SU-DHL-6 (cell line): ENCODE measurements at regions not wholly inside any gene's neighbourhood (a gene's known extent, or its start where the extent isn't known, plus 50 kb on each side); places are given as distances from the start of the nearest gene placed in this dataset.

ENCODE experiments used
- H2AFZ ChIP-seq: fragments of 200-600 bp; sonication (generic); 2 replicates; pipeline ENCODE4 v1.6.1; 2014; ENCODE audit warnings: low read depth, mild to moderate bottlenecking, moderate library complexity, mixed read lengths, antibody characterized with exemption, low read length; ENCODE audit not compliant: severe bottlenecking
- H3F3A ChIP-seq: fragments of 200-600 bp; shearing (Covaris generic); 2 replicates; pipeline ENCODE4 v1.6.0; 2016; ENCODE audit warnings: antibody characterized with exemption, mild to moderate bottlenecking; ENCODE audit not compliant: insufficient read depth
- H3K27ac ChIP-seq: fragments of 200-600 bp; sonication (generic); 2 replicates; pipeline ENCODE4 v1.5.1; 2016; ENCODE audit warnings: low read depth, mild to moderate bottlenecking, low read length, moderate library complexity, mixed read lengths
- H3K27me3 ChIP-seq: fragments of 200-600 bp; sonication (generic), shearing (Covaris generic); 2 replicates; pipeline ENCODE4 v1.6.0; 2014; ENCODE audit warnings: mild to moderate bottlenecking, low read length
- H3K36me3 ChIP-seq: fragments of 200-600 bp; sonication (generic); 2 replicates; pipeline ENCODE4 v1.6.1; 2014; ENCODE audit warnings: mild to moderate bottlenecking, low read length, mixed read lengths
- H3K4me2 ChIP-seq: fragments of 300-600, 200-600 bp; shearing (Covaris generic), sonication (generic); 2 replicates; pipeline ENCODE4 v1.6.0; 2014; ENCODE audit warnings: low read length, low read depth, mild to moderate bottlenecking; ENCODE audit not compliant: poor library complexity, severe bottlenecking
- H3K4me3 ChIP-seq: fragments of 200-600 bp; sonication (generic); 2 replicates; pipeline ENCODE4 v1.5.1; 2014; ENCODE audit warnings: antibody characterized with exemption, low read length, mild to moderate bottlenecking, mixed read lengths; ENCODE audit not compliant: insufficient read depth, poor library complexity, severe bottlenecking
- H3K79me2 ChIP-seq: fragments of 200-600 bp; sonication (generic); 2 replicates; pipeline ENCODE4 v1.6.1; 2014; ENCODE audit warnings: mild to moderate bottlenecking, low read length, moderate library complexity; ENCODE audit not compliant: insufficient read depth
- H3K9ac ChIP-seq: fragments of 200-600 bp; sonication (generic); 2 replicates; pipeline ENCODE4 v1.7.0; 2014; ENCODE audit warnings: mild to moderate bottlenecking, low read length
- H3K9me2 ChIP-seq: fragments of 200-600 bp; sonication (generic); replicated peaks from 2 replicates; pipeline ENCODE4 v1.6.1; 2014; ENCODE audit warnings: low read length; ENCODE audit not compliant: insufficient read depth
- H3K9me3 ChIP-seq: fragments of 200-600 bp; sonication (generic); 2 replicates; pipeline ENCODE4 v1.6.1; 2014; ENCODE audit warnings: low read length, mixed read lengths; ENCODE audit not compliant: insufficient read depth
- H4K20me1 ChIP-seq: fragments of 200-600 bp; sonication (generic); 2 replicates; pipeline ENCODE4 v1.6.1; 2014; ENCODE audit warnings: low read depth, mild to moderate bottlenecking, antibody characterized with exemption, low read length, moderate library complexity, mixed read lengths
- EZH2phosphoT487 ChIP-seq: fragments of 200-600 bp; sonication (generic), shearing (Covaris generic); conservative IDR thresholded peaks from 2 replicates; pipeline ENCODE4 v1.6.1; 2018; ENCODE audit warnings: mild to moderate bottlenecking, antibody characterized with exemption, low read length, moderate library complexity, mixed read lengths
- TF ChIP-seq, protein P1 (sequence below): fragments of 200-600 bp; sonication (generic); IDR thresholded peaks from one replicate; pipeline ENCODE4 v1.5.1; 2017; ENCODE audit warnings: antibody characterized with exemption, mild to moderate bottlenecking, low read length, moderate library complexity; ENCODE audit not compliant: insufficient read depth, poor library complexity, severe bottlenecking

DNA sequence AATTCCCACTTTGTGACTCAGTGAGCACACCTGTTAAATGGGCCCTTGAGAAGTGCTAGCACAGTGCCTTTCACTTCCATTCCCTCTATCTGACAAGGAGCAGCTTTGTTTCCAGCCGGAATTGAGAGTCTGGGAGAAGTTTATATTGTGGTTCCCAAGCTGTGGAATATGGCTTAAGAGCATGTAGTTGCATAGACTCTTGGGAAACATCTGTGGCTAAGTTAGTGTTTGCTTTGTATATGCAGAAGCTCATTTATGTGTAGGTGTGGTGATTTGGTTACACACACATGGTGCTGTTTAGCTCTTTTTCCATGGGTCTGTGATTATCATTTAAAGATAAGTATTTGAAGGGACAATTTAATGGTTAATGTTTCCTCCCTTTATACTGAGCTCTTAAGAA is 110.5 kb upstream of the HMHB1 start:
- H3K4me2 ChIP-seq = no peak overlapping the region
- no peak overlapping the region for H3K4me3 ChIP-seq
- no peaks in the 10 kb centered on the region for H3K9me3 ChIP-seq
- H3K79me2 ChIP-seq = no peaks in the 10 kb centered on the region
- no peaks in the 10 kb centered on the region for H3K36me3 ChIP-seq
- H3K9me2 ChIP-seq = no peaks in the 10 kb centered on the region
- no peak overlapping the region for H3K27ac ChIP-seq
- no peaks in the 10 kb centered on the region for H4K20me1 ChIP-seq
- H3K9ac ChIP-seq = no peak overlapping the region
- H2AFZ ChIP-seq = no peak overlapping the region
- H3K27me3 ChIP-seq = no peaks in the 10 kb centered on the region
- H3F3A ChIP-seq = no peaks in the 10 kb centered on the region
- no peak for TF ChIP-seq EZH2phosphoT487
- TF ChIP-seq, protein P1, sequence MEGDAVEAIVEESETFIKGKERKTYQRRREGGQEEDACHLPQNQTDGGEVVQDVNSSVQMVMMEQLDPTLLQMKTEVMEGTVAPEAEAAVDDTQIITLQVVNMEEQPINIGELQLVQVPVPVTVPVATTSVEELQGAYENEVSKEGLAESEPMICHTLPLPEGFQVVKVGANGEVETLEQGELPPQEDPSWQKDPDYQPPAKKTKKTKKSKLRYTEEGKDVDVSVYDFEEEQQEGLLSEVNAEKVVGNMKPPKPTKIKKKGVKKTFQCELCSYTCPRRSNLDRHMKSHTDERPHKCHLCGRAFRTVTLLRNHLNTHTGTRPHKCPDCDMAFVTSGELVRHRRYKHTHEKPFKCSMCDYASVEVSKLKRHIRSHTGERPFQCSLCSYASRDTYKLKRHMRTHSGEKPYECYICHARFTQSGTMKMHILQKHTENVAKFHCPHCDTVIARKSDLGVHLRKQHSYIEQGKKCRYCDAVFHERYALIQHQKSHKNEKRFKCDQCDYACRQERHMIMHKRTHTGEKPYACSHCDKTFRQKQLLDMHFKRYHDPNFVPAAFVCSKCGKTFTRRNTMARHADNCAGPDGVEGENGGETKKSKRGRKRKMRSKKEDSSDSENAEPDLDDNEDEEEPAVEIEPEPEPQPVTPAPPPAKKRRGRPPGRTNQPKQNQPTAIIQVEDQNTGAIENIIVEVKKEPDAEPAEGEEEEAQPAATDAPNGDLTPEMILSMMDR = no peak

DNA sequence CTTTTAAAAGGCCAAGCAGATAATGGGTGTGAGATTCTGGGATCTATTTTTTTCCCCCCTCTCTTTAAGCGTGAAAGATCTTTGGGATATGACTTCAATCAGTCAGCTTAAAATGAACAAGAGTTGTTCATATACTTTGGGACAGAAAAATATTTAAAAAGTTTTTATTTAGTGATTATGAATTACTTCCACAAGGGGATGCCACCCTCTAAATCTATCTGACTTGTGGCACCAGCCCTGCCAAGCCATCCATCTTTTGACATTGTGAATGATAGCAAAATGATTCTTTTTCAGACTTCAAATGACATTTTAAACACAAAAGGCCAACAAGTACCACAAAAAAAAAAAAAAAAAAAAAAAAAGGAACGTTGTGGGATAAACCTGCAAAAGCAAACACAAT is 111.0 kb upstream of the HMHB1 start:
- Histone ChIP-seq H4K20me1 (no peaks in the 10 kb centered on the region), H3K36me3 (no peaks in the 10 kb centered on the region), H3K9me2 (no peaks in the 10 kb centered on the region)

DNA sequence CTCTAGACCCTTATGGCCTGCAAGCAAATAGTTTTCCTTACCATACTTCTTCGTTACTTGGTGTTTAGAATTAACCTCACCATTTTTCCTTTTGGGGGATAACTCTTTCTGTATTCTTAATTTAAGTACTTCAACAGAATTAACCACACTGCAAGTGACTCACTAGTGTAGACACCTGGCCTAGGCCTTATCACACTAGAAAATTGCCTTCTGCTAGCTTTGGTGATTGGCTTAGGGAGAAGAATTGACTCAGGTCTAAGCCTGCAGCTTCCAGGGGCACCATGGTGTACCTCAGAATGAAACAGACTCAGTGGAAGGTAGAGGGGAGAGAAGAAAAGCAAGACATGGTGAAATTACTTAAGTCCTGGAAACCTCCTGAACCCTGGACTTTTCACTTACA is 112.8 kb upstream of the HMHB1 start:
- H2AFZ ChIP-seq = no peak overlapping the region
- no peaks in the 10 kb centered on the region for H3F3A ChIP-seq
- no peak overlapping the region for H3K4me3 ChIP-seq
- no peaks in the 10 kb centered on the region for H3K36me3 ChIP-seq
- no peak for TF ChIP-seq EZH2phosphoT487
- TF ChIP-seq, protein P1 = no peak
- no peaks in the 10 kb centered on the region for H3K27me3 ChIP-seq
- no peaks in the 10 kb centered on the region for H3K9me3 ChIP-seq
- H4K20me1 ChIP-seq = no peaks in the 10 kb centered on the region
- no peaks in the 10 kb centered on the region for H3K9me2 ChIP-seq
- no peak overlapping the region for H3K27ac ChIP-seq
- H3K4me2 ChIP-seq = no peak overlapping the region
- no peaks in the 10 kb centered on the region for H3K79me2 ChIP-seq
- H3K9ac ChIP-seq = no peak overlapping the region

More for the DNA sequence above, 111.0 kb upstream of the HMHB1 start:
- TF ChIP-seq, protein P1 = no peak
- TF ChIP-seq EZH2phosphoT487 = no peak
- Histone ChIP-seq H3K79me2 (no peaks in the 10 kb centered on the region), H3K9me3 (no peaks in the 10 kb centered on the region), H3K27me3 (no peaks in the 10 kb centered on the region), H3K4me2 (no peak overlapping the region), H3K27ac (no peak overlapping the region), H3F3A (no peaks in the 10 kb centered on the region), H2AFZ (no peak overlapping the region), H3K4me3 (no peak overlapping the region), H3K9ac (no peak overlapping the region)
